Stimulated activated CD4-positive, alpha-beta T cell treated with anti-CD3 and anti-CD28 coated beads, Interleukin-12 subunit alpha, Interleukin-12 subunit beta, amount 100 ng/mL, for 4 hours (primary cell): ENCODE measurements at regions not wholly inside any gene's neighbourhood (a gene's known extent, or its start where the extent isn't known, plus 50 kb on each side); places are given as distances from the start of the nearest gene placed in this dataset.

Experiments
- DNase-seq: peaks from one replicate; pipeline ENCODE4 v3.0.0-alpha.2; 2020

DNA sequence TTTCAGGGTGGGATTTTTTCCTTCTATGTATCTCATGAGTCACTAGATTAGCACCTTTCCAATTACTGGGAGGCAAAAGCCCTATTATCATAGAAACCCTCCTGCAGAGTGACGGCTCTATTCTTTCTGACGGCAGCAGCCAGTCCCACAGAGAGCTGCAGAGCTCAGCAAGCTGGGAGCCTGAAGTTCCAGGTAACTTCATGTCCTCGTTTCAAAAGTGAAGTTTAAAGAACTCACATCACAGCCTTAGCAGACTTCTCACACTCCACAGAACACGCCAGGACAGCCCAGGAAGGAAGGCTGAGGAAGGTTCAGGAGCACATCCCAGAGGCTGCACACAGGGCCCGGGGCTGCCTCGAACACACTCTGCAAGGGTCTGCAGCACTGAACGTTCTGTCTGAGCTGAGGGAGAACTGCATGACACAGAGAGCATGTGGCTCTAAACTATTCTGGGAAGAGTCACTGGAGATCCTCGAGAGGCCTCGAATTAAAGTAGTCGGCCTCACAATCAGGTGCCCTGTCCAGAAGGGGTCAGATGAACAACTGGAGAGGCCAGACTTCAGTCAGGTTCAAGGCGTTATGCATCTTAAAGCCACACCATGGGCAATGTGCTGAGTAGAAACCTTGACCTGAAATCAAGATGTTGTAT is 104.2 kb upstream of the DRD2 start:
- no peak for DNase-seq

GRCh38 chr11:113578715-113579250 is 103.6 kb upstream of the DRD2 start:
- DNase-seq = no peak

DNA sequence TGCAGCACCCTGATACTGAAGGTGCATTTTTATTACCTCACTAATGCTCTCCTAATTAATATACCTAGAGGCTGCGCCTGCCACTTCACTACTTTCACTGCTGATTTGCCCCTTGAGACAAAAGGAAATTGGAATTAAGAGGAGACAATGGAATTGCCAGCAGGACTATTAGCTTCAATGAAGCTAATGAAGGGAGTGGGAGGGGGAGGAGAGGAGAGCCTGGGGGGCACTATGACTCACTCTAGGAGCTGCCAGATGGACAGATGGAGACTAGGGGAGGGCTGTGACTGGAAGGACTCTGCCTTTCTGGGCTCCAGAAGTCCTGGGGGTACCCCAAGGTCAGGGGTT is 102.8 kb upstream of the DRD2 start:
- no peak for DNase-seq

GRCh38 chr11:113577356-113578032 is 102.3 kb upstream of the DRD2 start:
- DNase-seq = no peak

GRCh38 chr11:113574586-113574985 is 99.4 kb upstream of the DRD2 start:
- DNase-seq = no peak

GRCh38 chr11:113574171-113574570 is 99.0 kb upstream of the DRD2 start:
- no peak for DNase-seq

DNA sequence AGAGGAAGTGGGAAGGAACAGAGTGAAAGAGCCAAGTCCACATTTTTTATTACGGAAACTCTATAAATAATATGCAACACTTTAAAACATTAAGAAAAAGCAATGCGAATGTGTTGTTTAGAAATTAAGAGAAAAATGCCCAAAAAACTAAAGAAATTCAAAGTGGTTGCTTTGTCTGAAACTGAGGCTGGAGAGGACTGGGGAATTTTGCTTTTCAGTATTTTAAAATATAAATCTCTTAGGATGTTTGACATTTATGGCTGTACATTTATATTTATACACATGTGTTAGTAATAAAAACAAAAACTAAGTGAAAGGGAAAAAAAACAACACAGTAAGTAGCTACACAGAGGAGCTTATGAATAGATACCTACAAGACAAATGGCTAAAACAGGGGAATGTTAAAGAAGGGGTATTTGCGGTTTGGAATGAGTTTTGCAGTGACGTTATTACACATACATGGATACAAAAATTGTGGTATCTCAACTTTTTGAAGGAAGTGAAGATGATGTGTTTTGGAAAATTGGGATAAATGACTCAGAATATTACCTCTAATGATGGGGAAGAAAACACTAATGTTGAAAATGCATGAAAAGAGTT is 97.0 kb upstream of the DRD2 start:
- DNase-seq = no peak

- no peak for DNase-seq
Measured at GRCh38 chr11:113571531-113571930, 96.3 kb upstream of the DRD2 start.

DNA sequence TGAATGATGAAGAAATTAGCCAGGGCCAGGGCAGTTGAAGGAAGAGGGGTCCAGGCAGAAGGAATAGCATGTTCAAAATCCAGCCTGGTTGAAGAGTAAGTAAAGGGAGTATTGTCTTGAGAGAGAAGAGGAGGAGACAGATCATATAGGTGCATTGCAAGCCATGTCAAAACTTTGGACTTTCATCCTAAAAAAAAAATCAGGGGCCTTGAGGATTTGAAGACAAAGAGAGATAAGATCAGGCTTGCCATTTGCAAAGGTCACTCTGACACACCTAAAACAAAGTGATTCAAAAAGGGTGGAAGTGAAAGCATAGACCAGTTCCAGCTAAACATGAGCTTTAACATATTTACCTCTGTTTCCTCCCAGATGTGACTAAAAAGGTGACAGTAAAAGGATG is 95.7 kb upstream of the DRD2 start:
- DNase-seq = no peak

GRCh38 chr11:113569391-113569790 is 94.2 kb upstream of the DRD2 start:
- no peak for DNase-seq

GRCh38 chr11:113568566-113568965 is 93.4 kb upstream of the DRD2 start:
- DNase-seq = no peak

DNA sequence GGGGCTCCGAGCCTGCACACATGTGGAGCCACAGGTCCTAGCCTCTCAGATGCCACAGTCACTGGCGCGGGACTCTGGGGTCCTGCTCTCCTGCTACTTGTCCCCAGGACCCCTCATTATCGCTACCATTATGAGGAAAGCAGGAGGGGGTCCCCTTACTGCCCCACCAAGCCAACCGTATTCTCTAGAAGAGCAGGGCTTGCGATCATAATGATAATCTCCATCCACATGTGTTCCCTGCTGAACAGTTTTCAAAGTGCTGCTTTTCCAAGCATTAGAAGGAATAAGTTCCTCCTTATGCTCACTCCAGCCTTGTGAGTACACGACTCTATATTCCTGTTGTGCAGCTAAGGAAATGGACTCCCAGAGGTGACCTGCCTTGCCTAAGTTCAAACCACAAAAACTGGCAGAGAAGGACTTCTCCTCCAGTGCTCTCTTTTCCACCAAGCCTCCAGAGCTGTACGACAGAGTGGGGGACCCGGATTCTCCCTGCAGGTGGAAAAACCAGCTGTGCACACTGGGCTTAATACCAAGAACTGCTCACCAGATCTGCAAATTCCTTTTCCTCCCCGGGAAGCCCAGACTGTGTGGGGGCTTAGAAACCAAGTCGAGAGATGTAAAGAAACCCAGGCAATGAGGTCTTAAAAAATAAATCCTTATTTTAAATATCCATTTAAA is 92.8 kb upstream of the DRD2 start:
- no peak for DNase-seq

DNA sequence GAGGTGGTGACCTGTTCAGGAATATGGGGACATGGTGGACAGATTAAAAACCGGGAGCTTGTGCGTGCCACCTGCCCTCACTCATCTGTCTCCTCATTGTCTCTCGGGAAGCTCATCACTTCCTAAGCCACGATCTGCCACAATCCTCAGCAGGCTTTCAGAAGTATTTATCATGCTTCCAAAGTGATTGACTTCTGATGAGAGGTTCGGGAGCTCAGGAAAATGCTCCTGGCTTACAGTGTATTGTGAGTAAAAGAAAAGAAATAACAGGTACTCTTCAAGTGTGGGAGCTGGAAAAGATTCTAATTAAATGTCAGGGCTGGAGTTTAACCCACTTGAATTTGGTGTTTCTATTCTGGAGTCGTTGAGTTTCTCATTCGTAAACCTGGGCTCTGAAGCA is 91.9 kb upstream of the DRD2 start:
- DNase-seq = no peak

GRCh38 chr11:113564527-113565130 is 89.4 kb upstream of the DRD2 start:
- no peak for DNase-seq

- no peak for DNase-seq
Measured at GRCh38 chr11:113563766-113564526, 88.7 kb upstream of the DRD2 start.

DNA sequence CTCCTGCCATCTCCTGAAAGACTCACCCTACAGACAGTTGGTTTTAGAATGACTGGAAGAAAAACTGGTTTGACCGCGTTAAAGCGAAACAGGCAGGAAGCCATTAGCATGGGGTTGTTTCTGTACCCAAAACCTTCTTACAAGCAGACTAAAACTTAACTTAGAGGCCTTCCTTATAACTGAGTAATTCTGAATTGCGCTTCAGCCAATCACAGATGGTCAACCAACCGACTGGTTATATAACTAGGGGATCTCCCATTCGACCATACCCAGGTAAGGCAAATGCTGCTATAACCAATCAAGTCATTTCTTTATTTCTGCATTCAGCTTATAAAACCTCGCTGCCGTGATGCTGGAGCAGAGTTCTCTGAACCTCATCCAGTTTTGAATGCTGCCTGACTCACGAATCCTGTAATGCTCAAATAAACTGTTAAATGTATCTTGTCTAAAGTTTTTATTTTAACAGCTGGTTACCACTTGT is 87.8 kb upstream of the DRD2 start:
- no peak for DNase-seq

GRCh38 chr11:113562576-113562975 is 87.4 kb upstream of the DRD2 start:
- no peak for DNase-seq

DNA sequence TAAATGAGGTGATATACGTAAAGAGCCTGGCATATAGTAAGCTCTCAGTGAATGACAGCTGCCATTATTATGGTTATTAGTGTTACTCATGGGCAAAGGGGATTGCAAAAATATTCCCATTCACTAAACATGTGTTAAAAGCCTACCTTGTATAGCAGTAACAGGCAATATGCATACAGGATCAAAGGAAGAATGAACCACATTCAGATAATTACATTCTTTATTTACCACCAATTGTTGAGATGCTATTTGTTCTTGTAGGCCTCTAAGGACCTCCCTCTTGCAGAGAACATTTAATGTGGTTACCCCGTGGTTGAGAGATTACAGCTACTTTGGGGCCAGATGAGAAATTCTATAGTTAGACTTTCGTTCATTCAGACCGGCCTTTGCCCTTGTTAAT is 82.7 kb upstream of the DRD2 start:
- no peak for DNase-seq

DNA sequence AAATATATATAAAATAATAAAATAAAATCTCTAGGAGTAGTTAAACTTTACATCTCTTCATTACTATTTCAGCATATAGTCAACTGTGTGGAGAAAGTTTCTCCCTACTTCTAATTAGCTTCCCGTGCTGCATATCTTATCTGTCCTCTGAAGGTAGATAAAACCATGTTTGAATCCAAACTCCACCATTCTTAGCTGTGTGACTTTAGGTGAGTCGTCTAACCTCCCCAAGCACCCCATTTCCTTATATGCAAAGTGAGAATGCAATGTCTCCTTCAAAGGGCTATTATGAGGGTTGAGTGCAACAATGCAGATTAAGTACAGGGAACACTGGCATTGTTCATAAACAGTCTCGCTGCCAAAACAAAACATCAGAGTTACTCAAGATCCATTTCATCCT is 80.8 kb upstream of the DRD2 start:
- DNase-seq = no peak

DNA sequence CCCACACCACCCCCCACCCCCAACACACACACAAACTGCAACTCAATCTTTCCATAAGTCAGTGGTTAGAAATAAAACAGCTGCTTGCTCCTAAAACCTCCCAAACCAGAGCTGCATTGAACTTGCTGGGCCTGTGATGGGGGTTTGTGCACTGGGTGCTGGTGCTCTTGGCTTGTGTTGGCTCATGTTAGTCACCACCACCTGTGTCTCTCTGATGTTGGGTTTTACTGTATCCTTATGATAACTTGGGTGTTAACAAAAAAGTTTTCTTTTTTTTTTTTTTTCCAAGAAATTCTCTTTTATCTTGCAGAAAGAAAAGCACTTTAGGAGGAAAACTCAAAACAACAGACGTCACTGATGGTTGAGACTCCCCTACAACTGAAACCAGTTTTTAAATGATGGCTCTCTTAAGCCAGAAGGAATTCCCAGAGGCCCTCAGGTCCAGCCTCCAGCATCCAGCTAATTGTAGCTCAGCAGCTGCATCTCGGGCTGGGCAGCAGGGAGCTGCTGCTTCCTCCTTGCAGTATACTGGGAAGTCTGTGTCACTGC is 79.9 kb upstream of the DRD2 start:
- DNase-seq = no peak

GRCh38 chr11:113554526-113554925 is 79.3 kb upstream of the DRD2 start:
- no peak for DNase-seq

DNA sequence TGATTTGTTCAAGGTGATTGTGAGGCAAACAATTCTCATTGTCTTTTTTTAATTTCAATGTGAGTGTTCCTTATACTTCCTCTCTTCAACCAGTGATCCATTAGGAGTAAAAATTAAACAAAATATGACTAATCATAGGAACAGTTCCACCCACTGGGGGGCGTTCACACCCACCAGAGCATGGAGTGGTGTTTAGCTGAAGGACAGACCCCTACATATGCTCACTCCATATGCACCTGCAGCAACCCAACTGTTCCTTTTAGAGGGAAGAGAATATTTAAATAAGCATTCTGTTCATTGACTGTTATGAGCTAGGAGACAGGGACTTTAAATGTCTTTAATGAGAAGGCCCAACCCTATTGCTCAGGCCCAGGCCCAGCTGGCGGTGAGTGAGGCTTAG is 78.7 kb upstream of the DRD2 start:
- DNase-seq = no peak
